Esophagus squamous epithelium (tissue), 4 donors: ENCODE measurements at regions not wholly inside any gene's neighbourhood (a gene's known extent, or its start where the extent isn't known, plus 50 kb on each side); places are given as distances from the start of the nearest gene placed in this dataset.
"Not testable (repeated sequence)": the region's sequence is repeated elsewhere in the genome, so short reads cannot be mapped to it uniquely, and the experiment has no call there.

Source experiments
- CTCF ChIP-seq, 6 experiments: fragments of 450-650 bp in 4 of 6; fragments of 200-600 bp in 2 of 6; sonication (generic) in 2 of 6; IDR thresholded peaks; one replicate each; pipeline ENCODE4 v1.5.1; 2016 to 2019; ENCODE audit warnings: antibody characterized with exemption in 6 of 6, mild to moderate bottlenecking in 4 of 6, moderate library complexity in 4 of 6
- POLR2A ChIP-seq, 4 donors: fragments of 450-650 bp; IDR thresholded peaks; one replicate each; pipeline ENCODE4 v1.6.1; 2017; ENCODE audit warnings: antibody characterized with exemption in 4 of 4, mild to moderate bottlenecking in 4 of 4, moderate library complexity in 3 of 4

GRCh38 chr14:22175278-22175558 is 413.8 kb downstream of the DAD1 start:
- not testable (repeated sequence) for TF ChIP-seq CTCF, POLR2A (IDR thresholded peaks at IDR 0.05)
